ENCODE measurements at regions not wholly inside any gene's neighbourhood (a gene's known extent, or its start where the extent isn't known, plus 50 kb on each side); places are given as distances from the start of the nearest gene placed in this dataset.

- no peak for DNase-seq
These were observed 584.4 kb downstream of the INHBA start for GRCh38 chr7:41118486-41118885.

DNA sequence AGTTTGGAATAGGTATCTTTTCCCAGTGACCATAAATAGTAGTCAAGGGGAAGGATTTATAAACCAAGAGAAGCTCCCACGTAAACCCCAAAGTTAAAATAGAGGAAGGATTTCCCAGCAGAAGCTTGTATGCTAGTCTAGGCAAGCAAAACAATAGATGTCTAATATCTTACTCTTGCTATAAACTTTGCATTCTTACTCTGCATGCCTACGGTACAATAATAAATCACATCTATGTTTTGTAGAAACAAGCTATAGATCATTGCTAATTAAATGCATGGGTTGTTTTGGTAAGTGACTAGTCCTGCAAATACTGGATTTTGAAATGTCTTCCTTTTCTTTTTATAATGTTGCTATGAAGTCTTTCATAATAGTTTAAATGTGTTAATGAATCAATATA is 585.5 kb downstream of the INHBA start:
- no peak for DNase-seq

DNA sequence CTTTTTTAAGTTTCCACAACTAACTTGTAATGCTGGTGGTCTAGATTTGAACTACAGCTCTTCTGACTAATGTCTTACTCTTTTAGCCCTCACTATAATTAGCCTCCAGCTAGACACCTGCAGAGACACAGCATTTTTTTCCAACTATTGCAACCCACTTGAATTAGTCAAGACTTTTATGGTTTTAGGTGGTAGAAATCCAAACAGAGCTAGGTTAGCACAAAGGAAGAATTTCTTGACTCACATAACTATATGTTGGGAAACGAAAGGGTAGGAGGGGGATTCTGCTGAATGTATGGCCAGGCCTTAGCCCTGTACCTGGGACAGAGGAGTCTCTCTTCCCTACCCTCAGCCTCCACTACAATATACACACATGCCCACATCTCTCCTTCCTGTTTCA is 586.1 kb downstream of the INHBA start:
- no peak for DNase-seq

DNA sequence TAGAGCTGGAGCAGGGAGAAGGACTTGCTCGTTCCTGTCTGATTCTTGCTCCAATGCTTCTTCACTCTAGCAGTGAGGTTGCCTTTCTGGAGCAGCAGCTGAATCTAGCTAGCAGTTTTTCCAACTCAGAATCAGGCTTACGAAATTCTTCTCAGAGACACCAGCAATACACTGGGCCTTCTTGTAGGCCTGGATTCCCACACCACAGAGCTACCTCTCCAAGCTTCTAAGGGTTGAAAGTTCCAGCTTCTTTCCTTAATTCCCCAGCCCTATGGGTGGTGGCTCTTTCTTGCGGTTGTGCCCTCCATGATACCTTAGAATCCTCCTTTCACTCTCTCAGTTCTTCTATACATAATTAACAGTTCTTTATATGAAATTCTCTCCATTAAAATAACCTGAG is 586.6 kb downstream of the INHBA start:
- no peak for DNase-seq

- DNase-seq = no peak
These were observed 588.2 kb downstream of the INHBA start for GRCh38 chr7:41114691-41115090.

DNA sequence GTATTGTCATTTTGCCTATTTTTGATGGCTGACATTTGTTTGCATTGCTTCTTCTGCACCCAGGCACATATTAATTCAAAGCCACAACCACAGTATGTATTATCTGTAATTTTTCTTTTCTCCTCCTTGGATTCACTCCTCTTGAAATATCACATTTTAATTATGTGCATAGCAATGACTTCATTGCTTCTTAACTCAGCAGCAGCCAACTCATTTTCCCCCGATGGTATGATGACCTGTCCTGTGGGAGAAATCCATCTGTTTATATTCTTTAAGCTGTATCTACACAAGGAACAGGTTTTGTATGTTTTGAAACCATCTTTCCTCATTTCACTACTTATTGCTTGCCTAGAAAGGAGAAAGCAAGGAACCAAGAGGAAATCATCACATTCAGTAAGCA is 588.8 kb downstream of the INHBA start:
- no peak for DNase-seq

GRCh38 chr7:41113719-41114118 is 589.2 kb downstream of the INHBA start:
- DNase-seq = no peak

DNA sequence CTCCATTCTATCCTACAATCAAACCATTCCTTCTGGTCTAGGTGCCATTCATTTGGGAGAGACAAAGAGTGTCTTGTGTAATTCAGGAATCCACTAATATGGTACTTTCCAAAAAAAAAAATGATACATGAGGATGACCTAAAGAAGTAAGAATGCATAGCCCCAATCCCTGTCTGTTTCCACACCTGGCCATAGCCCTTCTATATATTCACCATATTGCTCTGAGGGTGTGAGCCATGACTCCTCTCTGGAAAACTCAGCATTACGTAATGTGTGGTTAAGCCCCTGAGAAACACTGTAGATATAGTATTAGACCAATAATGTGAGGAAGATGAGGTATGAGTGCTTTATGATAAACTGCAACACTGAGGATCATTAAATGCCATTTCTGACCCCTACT is 592.7 kb downstream of the INHBA start:
- DNase-seq = no peak

- DNase-seq = no peak
These were observed 594.1 kb downstream of the INHBA start for GRCh38 chr7:41108821-41109220.

- no peak for DNase-seq
These were observed 594.9 kb downstream of the INHBA start for GRCh38 chr7:41107938-41108448.

DNA sequence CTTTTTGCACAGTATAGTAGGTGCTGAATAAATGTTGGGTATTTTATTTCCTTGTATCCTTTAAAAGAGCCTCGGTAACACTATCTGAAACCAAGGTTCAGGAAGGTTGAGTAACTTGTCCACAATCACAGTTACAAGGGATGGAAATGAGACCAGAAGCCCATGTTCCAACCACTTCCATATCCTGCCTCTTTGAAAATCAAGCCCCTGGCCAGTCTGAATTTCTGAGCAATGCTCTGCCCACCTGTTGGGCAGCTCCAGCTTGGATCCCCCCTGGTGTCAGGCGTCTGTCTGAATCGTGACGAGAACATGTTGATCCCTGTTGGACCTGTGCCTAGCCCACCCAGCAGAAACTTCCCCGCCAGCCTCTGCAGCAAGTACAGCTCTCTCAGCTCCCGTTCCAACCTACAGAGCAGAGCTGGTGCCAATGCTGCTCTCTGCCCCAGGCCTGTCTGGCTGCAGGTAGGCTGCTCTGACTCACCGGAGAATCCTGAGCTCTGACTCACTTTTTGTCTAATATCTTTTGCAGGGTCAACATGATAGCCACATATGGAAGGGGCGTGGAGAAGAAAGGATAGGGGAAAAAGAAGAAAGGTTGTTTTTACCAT is 595.5 kb downstream of the INHBA start:
- no peak for DNase-seq

DNA sequence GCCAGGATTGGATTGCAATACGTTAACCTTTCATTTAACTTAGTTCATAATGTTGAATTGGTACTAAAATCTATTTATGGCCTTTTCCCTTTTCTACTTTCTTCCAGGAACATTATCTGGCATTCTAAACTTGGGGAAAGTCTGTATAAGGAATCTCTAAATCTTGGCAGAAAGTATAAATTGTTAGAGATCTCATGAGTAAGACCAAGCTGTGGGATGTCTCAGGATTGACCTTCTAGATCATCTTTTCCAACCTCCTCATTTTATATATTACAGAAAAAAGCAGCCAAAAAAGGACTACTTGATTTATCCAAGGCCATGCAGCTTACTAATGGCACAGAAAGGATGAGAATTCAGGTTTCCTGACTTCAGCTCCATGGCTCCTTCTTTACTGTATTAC is 598.3 kb downstream of the INHBA start:
- no peak for DNase-seq

GRCh38 chr7:41103331-41103730 is 599.6 kb downstream of the INHBA start:
- no peak for DNase-seq

- no peak for DNase-seq
These were observed 604.0 kb downstream of the INHBA start for GRCh38 chr7:41098846-41099245.

DNA sequence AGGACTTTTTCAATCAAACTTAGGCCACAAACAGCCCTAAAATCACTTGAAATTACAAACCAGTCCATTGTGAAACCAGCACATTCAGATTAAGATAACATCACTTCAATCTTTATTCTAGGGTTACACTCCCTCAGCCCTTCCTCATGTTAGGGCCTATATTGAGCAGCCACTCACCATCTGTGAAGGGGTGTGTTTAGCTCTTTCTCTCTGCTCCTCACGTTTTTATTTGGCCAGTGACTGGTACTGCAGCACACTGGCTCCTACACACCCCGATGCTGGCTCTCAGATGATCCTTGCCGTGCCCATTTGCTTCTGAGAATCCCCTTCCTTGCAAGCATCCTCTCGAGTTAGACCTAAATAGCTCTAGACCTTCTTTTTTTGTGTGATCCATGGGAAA is 604.5 kb downstream of the INHBA start:
- no peak for DNase-seq

DNA sequence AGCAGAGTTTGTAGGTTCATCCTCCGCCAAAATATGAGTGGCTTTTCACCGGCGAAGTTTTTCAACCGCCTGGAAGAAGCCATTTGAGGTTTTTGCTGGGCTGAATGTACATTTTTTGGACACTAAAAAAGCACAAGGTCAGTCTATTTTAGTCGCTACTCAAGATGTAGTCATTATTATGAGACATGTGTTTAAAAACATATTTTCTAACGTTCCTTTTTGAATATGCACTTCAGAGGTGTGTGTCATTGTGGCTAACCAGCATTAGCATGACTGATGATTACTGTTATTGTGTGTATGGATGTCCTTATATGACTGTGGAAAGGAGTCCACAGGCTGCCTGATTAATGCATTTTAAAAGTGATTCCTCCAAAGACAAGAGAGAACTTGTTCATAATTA is 605.4 kb downstream of the INHBA start:
- DNase-seq = no peak

GRCh38 chr7:41096917-41097316 is 606.0 kb downstream of the INHBA start:
- no peak for DNase-seq

DNA sequence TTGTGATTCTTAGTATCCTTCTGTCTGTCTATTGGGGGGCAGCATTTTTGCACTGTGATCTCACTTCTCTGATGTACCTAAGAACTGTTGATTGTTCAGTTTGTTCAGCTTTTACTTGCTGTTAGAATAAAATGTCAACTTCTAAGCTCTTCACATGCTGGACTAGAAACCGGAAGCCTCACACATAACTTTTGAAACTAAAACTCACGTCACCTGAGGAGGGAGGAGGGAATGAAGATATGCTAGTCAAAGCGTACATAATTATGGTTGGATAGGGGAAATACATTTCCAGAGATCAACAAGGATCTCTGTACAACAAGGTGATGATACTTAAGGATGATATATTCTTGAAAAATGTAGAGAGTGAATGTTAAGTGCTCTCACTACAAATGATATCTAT is 609.7 kb downstream of the INHBA start:
- no peak for DNase-seq

DNA sequence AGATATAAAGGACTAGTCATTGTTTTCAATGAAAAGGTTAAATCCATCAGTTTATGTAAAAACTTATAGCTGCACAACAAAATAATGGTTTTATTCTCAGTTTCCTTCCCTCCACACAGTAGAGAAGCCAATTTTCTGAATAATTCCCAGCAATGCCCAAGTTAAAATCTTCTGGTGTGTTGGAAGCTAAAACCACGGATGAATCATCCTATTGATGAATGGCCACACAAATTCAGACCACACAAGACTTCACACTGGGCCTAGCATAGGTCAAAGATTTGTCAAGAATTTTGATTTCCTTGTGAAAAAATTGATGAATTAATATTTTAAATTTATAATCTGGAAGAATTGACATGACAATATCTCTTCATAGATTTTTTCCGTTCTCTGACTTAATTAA is 617.6 kb downstream of the INHBA start:
- no peak for DNase-seq

DNA sequence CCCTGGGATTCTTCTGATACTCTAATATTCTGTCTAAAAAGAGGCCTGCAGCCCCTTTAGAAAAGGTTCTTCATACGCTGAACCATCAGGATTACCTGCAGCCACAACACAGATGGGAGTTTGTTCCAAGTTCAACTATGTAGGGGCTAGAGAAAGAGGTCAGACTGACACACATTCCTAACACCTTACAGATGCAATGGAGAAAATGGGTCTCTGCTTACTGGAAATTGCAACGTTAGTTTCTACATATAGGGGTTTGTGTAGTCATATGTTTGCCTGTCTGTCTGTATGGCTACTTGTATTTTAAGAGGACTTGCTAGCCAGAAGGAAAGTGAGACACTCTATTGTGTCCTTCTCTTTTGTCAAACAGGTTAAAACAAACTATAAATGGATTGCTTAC is 618.5 kb downstream of the INHBA start:
- no peak for DNase-seq

GRCh38 chr7:41069635-41070034 is 633.3 kb downstream of the INHBA start:
- no peak for DNase-seq

DNA sequence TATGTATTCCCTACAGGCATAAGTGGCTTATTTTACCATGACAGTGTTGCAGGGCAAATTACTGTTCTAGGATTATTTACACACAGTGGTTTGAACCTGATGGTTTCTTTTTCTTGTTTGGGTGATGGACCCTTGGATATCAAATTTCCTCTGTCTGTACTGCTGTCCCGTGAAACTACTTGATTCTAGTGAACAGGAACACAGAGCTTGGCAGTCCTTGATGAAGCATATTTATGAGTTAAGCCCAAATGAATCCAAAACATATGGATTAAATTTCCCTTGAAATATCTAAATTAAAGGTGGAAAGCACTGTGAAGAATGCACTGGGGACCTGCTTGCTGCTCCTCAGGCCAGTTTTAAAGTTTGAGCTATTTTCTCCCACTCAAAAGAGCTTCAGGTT is 635.3 kb downstream of the INHBA start:
- DNase-seq = no peak

- DNase-seq = no peak
These were observed 637.2 kb downstream of the INHBA start for GRCh38 chr7:41065663-41066062.

- DNase-seq = no peak
These were observed 639.8 kb downstream of the INHBA start for GRCh38 chr7:41063116-41063515.

- no peak for DNase-seq
These were observed 642.1 kb downstream of the INHBA start for GRCh38 chr7:41060796-41061195.

- DNase-seq = no peak
These were observed 643.1 kb downstream of the INHBA start for GRCh38 chr7:41059796-41060195.
